VCaP (cell line): ENCODE measurements at regions not wholly inside any gene's neighbourhood (a gene's known extent, or its start where the extent isn't known, plus 50 kb on each side); places are given as distances from the start of the nearest gene placed in this dataset.

Experiments used
- H3K27ac ChIP-seq: fragments of 450-650 bp; 2 replicates; pipeline ENCODE4 v1.5.1; 2017
- TF ChIP-seq, protein P1 (sequence below): fragments of 450-650 bp; conservative IDR thresholded peaks from 2 replicates; pipeline ENCODE4 v1.5.1; 2017; ENCODE audit warnings: mild to moderate bottlenecking, moderate library complexity

DNA sequence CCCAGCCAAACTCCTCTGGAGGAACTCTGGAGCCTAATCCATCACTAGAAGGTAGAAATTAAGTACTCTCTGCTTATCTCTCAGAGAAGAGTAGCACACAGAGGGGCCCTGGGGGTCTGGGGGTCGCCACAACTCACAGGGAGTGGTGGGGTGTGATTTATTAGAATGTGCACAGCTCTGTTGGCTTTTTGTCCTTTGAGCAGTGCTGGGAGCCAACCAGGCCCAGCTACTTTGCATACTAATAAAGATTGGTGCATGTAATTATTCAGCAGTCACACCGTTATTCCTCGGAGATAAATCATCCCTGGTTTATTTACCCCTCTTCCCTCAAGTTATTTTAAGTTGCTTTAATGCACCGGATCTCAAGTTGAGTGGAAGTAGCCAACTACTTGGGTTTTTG lies 606.7 kb upstream of the EEF2KMT start:
- TF ChIP-seq, protein P1, sequence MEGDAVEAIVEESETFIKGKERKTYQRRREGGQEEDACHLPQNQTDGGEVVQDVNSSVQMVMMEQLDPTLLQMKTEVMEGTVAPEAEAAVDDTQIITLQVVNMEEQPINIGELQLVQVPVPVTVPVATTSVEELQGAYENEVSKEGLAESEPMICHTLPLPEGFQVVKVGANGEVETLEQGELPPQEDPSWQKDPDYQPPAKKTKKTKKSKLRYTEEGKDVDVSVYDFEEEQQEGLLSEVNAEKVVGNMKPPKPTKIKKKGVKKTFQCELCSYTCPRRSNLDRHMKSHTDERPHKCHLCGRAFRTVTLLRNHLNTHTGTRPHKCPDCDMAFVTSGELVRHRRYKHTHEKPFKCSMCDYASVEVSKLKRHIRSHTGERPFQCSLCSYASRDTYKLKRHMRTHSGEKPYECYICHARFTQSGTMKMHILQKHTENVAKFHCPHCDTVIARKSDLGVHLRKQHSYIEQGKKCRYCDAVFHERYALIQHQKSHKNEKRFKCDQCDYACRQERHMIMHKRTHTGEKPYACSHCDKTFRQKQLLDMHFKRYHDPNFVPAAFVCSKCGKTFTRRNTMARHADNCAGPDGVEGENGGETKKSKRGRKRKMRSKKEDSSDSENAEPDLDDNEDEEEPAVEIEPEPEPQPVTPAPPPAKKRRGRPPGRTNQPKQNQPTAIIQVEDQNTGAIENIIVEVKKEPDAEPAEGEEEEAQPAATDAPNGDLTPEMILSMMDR: no peak

DNA sequence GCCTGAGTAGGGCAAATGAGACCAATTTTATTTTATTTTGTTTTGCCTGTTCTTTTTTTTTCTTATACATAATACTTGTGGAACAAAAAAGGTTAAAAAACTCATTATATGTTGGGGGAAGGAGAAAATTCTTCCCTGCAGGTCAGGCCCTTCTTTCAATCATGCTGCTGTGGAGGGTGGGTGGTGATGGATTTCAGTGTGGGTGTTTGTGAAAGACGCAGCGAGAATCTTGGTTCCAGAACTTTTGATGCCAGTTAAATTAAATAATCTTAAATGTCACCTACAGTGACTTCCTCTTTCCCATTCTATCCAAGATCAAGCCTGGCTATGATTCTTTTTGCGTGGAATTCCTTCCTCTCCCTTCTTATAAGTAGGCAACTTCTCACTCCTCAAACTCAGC lies 595.8 kb upstream of the EEF2KMT start:
- TF ChIP-seq, protein P1: no peak
- H3K27ac ChIP-seq: no peak overlapping the region

More for the DNA sequence above, 606.7 kb upstream of the EEF2KMT start:
- no peak overlapping the region for H3K27ac ChIP-seq

DNA sequence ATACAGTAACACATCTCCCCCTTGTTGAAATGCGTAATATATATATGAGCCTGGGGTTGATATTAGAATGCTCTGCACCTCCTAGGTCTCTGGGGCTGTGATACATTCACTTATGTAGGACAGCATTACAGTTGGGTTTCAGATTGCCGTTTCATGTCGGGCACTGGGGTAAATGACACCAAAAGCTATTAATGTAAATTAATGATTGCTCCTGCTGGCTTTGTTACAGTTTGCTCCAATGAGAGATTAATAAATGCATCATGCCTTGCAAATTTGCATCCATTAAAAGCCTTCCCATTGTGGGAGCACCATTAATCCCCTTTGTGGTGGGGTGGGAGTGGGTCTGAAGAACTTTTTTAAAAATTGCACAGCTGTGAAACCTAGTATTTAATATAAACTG lies 584.4 kb upstream of the EEF2KMT start:
- no peak overlapping the region for H3K27ac ChIP-seq

DNA sequence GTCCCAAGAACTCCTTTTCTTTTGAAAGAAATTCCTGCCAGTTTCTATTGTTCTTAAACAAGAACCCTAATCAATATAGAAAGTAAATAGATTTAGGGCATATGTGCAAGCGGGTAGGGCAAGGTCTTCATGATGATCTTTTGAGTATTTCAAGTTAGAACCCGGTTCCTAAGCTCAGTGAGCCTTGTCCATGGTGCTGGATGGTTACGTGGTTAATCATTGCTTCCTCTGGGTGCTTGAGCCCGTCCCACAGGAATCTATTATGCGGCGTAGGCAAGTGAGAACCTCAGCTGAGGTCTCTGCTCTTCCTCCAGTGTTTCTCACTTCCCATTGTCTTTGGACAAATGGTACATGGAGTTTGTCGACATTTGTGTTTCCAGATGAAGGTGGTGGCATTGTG lies 580.8 kb upstream of the EEF2KMT start:
- TF ChIP-seq, protein P1: no peak
- no peak overlapping the region for H3K27ac ChIP-seq

More for the DNA sequence above, 584.4 kb upstream of the EEF2KMT start:
- TF ChIP-seq, protein P1: no peak

- H3K27ac ChIP-seq: no peak overlapping the region
- TF ChIP-seq, protein P1: no peak
These were observed 573.8 kb upstream of the EEF2KMT start for GRCh38 chr16:5671421-5671820.

GRCh38 chr16:5670198-5670597 lies 572.6 kb upstream of the EEF2KMT start:
- TF ChIP-seq, protein P1: no peak
- H3K27ac ChIP-seq: no peak overlapping the region

- TF ChIP-seq, protein P1: no peak
- no peak overlapping the region for H3K27ac ChIP-seq
These were observed 571.0 kb upstream of the EEF2KMT start for GRCh38 chr16:5668553-5668952.

DNA sequence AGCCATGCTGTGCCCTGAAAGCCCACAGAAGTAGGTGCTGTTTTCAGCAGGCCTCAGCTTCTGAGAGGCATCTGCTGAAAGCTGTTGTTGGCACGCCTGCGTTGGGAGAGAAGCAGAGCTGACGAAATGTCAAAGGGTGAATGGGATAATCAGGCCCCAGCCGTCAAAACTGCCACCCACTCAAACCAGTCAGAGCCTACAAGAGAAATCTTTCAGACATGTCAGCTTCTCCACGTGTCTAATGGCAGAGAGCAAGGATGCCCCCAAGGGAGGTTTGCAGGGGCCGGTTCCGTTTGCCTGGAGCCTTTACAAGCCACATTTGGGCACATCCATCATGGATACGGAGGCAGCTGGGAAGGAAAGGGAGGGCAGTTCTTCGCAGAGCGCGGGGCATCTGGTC lies 568.2 kb upstream of the EEF2KMT start:
- no peak overlapping the region for H3K27ac ChIP-seq
- TF ChIP-seq, protein P1: no peak
